Liver (tissue), 3 donors: ENCODE measurements at regions not wholly inside any gene's neighbourhood (a gene's known extent, or its start where the extent isn't known, plus 50 kb on each side); places are given as distances from the start of the nearest gene placed in this dataset.

Experiments
- ATF3 ChIP-seq: IDR thresholded peaks from 2 replicates; pipeline ENCODE4 v1.6.1; 2016; ENCODE audit warnings: antibody characterized with exemption
- CTCF ChIP-seq: fragments of 150-350 bp; IDR thresholded peaks from 2 replicates; pipeline ENCODE4 v1.5.1; 2017; ENCODE audit warnings: improper control_type of control experiment, low read depth, low read length; ENCODE audit not compliant: missing input control
- FOXA2 ChIP-seq: IDR thresholded peaks from 2 replicates; pipeline ENCODE4 v1.6.1; 2016; ENCODE audit warnings: antibody characterized with exemption
- RAD21 ChIP-seq, 2 donors: IDR thresholded peaks; 2 replicates each; pipeline ENCODE4 v1.6.1; 2016; ENCODE audit warnings: antibody characterized with exemption in 2 of 2, mild to moderate bottlenecking in 2 of 2
- RXRA ChIP-seq, 2 donors: IDR thresholded peaks; 2 replicates each; pipeline ENCODE4 v1.6.1; 2017 to 2018; ENCODE audit warnings: antibody characterized with exemption in 2 of 2, mild to moderate bottlenecking in 1 of 2
- YY1 ChIP-seq: IDR thresholded peaks from 2 replicates; pipeline ENCODE4 v1.6.1; 2016; ENCODE audit warnings: antibody characterized with exemption, mild to moderate bottlenecking
- ZBTB33 ChIP-seq: IDR thresholded peaks from 2 replicates; pipeline ENCODE4 v1.6.1; 2016; ENCODE audit warnings: antibody characterized with exemption
- donor health status: healthy.
- donor health status: healthy.

- TF ChIP-seq CTCF (no peak), ATF3 (no peak), FOXA2 (no peak), ZBTB33 (no peak), YY1 (no peak), RXRA (IDR thresholded peaks at IDR 0.05) (no peak), RAD21 (IDR thresholded peaks at IDR 0.05) (no peak)
These were observed 329.0 kb upstream of the CCNG1 start for GRCh38 chr5:163108351-163108750.
